HG03565 (cell line): ENCODE measurements at regions not wholly inside any gene's neighbourhood (a gene's known extent, or its start where the extent isn't known, plus 50 kb on each side); places are given as distances from the start of the nearest gene placed in this dataset.

Source experiments
- ATAC-seq: cut with Tn5 transposase; IDR thresholded peaks from one replicate; pipeline ENCODE4 v1.9.1; 2021; ENCODE audit warnings: mild to moderate bottlenecking, moderate library complexity; ENCODE audit not compliant: unreplicated experiment

DNA sequence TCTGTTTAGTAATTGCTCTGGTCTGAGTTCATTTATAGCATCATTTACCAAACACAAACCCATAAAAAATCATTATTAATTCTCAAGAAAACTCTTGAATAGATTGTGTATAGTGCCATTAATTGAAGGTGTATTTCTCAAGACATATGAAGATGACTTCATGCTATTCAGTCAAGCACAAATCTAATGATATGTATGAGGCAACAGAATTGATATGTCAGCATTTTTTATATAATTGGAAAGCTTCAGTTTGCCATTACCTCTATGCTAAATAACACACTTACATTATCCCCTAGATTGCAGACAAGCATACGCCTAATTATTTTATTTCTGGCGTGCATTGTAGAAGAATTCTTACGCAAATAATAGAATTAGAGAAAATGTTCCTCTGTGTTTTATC lies 461.8 kb downstream of the PDHA2 start:
- no peak for ATAC-seq

DNA sequence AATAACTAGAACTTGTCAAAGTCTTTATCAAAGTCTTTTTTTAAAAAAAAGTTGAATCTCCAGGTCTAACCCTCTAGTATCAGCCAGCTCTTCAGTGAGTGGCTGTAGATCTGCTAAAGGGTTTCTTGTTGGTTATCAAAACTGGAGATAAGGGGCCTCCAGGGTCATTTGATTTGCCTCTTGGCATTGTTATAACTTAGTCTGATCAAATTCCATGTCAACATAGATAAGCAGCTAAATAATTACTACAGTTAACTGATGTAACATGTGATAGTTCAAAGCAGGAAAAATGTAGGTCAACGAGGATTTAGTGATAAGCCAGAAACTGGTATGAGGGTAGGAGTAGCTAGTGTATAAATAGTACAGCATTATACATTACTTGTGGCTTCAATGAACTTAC lies 465.1 kb downstream of the PDHA2 start:
- no peak for ATAC-seq

DNA sequence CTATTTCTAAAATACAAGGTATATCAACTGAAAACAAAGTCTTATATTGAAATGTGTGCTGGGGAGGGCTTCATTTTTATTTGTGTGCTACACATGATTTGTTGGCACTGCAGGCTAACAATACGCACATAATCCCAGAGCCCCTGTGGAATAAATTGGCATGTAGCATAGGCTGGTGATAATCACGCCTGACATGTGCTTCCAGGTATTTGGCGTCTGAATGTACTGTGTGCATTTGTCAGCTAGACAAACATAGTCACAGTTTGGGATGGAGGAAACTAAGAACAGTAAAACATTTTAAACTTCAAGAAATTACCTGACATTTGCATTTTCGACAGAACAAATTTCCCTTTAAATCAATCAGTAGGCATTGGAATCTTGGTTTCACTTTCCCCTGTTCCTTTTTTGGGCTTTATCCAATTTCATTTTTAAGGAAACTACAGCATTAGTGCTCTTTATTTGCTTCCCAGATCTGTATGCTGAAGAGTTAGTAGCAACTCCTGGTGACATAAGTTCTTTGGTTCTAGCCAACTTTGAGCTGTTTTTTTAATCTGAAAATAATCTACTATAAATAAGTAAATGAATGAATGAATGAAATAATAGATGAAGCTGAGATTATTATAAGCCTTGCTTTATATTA lies 472.3 kb downstream of the PDHA2 start:
- no peak for ATAC-seq

- no peak for ATAC-seq
These were observed 475.9 kb downstream of the PDHA2 start for GRCh38 chr4:96315815-96316214.

- no peak for ATAC-seq
These were observed 476.9 kb downstream of the PDHA2 start for GRCh38 chr4:96316776-96317175.

DNA sequence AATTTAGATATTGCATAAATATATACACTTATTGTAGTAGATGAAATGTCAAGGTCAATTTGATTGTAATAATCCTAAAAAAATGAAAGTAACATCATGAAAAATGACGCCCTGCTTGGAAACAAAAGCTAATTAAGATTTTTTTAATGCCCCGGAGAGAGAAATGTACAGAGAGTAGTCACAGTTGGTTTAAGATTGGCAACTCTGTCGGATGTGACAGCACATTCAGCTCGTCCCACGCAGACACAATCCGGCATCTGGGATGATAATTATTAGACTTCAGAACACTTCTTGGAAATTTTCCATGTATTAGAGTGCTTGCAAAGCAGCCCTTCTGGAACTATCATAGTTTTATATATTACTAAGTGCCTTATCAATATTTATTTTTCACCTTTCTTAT lies 478.0 kb downstream of the PDHA2 start:
- ATAC-seq, result no peak

DNA sequence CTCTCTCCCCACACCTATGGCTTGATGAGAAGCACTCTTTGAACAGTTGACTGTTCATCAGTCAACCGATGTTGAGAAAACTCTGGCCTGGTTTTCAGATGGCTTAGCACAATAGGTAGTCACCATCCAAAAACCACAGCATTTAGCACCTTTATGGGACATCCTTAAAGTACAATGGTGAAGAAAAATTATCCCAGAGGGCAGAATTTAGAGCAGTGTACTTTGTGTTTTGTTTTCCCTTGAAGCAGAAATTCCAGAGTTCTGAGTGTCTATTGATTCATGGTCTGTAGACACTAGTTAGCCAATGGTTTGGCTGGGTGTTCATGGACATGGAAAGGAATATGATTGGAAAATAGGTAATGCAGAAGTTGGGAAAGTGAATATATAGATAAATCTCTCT lies 487.0 kb downstream of the PDHA2 start:
- no peak for ATAC-seq

- no peak for ATAC-seq
These were observed 502.3 kb downstream of the PDHA2 start for GRCh38 chr4:96342196-96342595.

DNA sequence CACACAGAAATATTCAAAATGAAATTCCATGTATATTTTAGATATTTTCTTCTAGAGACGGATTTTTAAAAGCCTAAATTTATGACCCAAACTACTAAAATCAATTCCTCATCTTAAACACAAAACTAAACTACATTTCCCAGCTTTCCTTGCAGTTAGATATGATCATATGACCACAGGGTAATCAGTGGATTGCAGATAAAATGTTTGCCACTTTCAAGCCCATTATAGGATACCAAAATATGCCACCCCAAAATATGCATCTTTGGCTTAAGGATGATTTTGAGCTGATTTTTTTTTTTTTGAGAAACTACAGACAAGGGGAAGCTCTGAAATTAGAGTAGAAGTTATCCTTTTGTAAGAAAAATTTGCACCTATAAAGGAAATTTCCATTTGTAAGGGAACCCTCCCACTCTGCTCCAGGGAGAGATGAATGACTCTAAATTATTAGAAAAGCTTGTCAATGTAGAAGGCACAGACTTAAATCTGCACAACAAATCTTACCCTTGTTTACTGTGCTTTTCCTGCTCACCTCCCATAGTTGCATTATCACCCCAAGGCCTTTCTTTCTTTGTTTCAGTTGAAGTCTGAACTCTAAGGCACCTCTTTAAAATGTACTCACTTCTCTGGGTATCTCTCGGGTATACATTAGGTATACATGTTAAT lies 503.0 kb downstream of the PDHA2 start:
- no peak for ATAC-seq

DNA sequence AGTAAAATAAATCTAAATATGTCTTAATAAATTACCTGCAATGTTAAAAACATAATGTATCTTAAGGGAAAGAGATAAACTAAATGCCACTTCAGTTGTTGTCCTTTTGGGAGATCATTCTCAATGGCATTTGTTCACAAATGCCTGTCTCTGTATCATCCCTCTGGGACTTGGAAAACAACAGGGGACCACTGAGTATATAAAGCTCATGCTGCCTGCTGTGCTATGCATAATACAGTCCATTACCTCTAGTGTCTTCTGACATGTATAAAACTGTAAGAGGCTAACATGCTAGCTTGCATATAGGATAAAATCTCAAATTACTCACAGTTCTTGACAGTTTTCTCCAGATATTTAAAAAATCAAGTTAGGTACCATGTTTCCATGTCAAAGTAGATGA lies 503.9 kb downstream of the PDHA2 start:
- no peak for ATAC-seq

DNA sequence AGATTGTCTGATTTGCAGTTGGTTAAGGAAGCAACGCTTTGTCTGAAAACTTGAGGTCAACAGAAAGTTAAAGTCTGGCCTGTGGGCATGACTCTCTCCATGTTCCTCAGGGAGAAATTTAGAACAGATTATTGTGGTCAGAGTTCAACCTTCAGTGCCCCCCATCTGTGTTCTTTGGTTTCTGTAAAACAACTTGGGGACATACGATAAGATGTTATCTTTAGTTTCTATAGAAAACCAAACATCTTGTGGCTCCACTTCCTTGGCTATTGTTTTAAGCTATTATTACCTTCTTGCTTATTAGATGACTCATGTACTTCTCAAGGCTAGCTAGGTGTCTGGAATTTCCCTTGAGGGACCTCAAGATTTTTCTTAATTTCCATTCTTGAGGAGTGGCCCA lies 507.7 kb downstream of the PDHA2 start:
- ATAC-seq, result no peak

DNA sequence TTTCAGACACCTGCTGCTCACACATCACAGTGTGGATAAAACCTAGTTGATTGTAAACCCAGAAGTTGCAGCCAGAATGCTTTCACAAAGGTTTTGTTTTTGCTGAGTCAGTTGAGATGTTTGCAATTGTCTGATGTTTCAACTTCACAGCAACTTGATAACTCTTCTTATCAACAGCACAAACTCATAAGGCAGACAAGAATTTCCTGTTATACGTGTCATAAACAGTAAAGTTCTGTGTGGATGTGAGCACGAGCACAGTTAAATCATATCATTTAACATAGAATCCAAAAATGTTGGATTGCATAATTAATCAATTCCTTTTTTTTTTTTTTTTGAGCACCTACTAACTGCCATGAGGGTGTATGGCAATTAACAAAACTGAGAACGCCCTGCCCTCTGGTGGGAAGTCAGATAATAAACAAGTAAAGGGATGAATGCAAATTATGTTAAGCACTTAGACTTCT lies 512.2 kb downstream of the PDHA2 start:
- no peak for ATAC-seq

- no peak for ATAC-seq
These were observed 514.3 kb downstream of the PDHA2 start for GRCh38 chr4:96354036-96354712.

- ATAC-seq, result no peak
These were observed 515.5 kb downstream of the PDHA2 start for GRCh38 chr4:96355414-96355813.

- no peak for ATAC-seq
These were observed 516.9 kb downstream of the PDHA2 start for GRCh38 chr4:96356591-96357370.

DNA sequence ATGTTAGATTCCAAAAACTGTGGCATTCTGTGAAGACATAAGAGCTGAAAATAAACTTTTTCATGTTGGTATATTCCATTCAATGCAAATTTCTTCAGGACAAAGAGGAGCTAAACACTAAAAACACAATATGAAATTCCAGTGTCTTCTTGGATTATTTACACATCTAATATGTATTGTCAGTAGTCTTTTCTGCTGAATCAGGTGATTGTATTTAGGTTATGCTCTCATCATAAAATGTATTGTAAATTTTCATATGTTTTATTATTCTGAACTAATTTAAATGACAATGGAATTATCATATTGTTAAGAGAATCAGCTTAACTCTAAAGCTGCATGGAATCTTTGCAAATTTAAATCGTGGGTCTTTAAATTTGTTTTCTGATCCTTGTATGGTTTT lies 526.7 kb downstream of the PDHA2 start:
- ATAC-seq, result no peak

DNA sequence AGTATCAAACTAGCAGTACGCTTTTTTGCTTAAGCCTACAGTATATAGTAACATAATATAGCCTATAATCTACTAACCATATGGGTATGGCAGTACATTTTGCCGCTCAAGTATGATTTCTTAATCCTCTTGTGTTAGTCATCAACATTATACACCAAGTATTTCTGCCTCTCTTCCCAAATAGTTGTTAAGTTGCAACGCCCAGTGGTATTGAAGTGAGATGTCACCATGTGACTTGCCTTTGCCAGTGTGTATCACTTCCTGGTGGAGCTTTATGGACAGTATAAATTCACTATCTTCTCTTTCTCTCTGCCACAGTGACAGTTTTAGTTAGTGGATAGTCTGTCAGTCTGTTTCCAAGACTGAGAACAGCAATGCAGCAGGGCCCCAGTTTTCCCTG lies 535.5 kb downstream of the PDHA2 start:
- ATAC-seq, result no peak

- no peak for ATAC-seq
These were observed 539.6 kb downstream of the PDHA2 start for GRCh38 chr4:96379524-96379923.

GRCh38 chr4:96380106-96380505 lies 540.2 kb downstream of the PDHA2 start:
- ATAC-seq, result no peak

- no peak for ATAC-seq
These were observed 543.5 kb downstream of the PDHA2 start for GRCh38 chr4:96383349-96383748.

- ATAC-seq, result no peak
These were observed 549.9 kb downstream of the PDHA2 start for GRCh38 chr4:96389770-96390169.
